ENCODE measurements at regions not wholly inside any gene's neighbourhood (a gene's known extent, or its start where the extent isn't known, plus 50 kb on each side); places are given as distances from the start of the nearest gene placed in this dataset.

DNA sequence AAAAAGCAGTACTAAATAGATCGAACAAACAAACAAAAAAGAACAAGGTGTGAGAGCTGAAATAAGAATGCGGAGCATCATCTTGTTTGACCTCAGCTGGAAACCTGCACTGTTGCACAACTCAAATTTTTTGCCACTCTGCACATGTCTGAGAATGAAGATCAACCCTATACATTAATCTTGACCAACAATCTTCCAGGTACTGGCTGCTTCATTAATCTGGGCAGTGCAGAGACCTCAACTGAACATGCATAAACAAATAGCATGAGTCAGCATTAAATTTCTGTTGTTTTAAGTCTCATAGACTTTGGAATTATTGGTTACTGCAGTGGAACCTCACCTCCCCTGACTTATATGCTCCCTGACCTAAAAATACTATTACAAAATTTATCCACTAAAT is 114.6 kb upstream of the FTMT start:
- H3K4me3 ChIP-seq (ENCODE audit: low read depth, low read length) = no peak overlapping the region
- TF ChIP-seq, protein P1, sequence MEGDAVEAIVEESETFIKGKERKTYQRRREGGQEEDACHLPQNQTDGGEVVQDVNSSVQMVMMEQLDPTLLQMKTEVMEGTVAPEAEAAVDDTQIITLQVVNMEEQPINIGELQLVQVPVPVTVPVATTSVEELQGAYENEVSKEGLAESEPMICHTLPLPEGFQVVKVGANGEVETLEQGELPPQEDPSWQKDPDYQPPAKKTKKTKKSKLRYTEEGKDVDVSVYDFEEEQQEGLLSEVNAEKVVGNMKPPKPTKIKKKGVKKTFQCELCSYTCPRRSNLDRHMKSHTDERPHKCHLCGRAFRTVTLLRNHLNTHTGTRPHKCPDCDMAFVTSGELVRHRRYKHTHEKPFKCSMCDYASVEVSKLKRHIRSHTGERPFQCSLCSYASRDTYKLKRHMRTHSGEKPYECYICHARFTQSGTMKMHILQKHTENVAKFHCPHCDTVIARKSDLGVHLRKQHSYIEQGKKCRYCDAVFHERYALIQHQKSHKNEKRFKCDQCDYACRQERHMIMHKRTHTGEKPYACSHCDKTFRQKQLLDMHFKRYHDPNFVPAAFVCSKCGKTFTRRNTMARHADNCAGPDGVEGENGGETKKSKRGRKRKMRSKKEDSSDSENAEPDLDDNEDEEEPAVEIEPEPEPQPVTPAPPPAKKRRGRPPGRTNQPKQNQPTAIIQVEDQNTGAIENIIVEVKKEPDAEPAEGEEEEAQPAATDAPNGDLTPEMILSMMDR (IDR thresholded peaks at IDR 0.05; ENCODE audit: low read depth, low read length) = no peak
- in situ Hi-C loops (cut with HindIII; ENCODE audit: low sequenced_read_pairs) = no loop called here
- no peak for DNase-seq (ENCODE audit: low read depth, low spot score)

DNA sequence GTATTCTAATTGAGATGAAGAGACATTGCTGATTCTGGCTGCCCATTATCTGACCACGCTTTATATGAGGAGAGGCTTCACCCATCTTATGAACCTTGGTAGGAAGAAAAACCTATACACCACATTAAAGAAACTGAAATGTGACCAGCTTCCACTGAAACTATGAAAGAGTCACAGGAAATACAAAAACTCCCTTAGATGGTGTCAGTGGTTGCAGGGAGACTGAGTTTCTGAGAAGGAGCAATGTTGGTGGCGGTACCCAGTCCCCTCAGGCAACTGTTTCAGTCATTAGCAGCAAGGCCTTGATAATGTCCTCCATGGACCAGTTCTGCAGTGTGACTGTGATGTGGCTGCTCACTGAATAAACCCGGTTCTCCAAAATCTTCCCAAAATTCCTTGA is 110.5 kb upstream of the FTMT start:
- no peak overlapping the region for H3K4me3 ChIP-seq (ENCODE audit: low read depth, low read length)
- TF ChIP-seq, protein P1 (IDR thresholded peaks at IDR 0.05; ENCODE audit: low read depth, low read length) = no peak
- in situ Hi-C loops (cut with HindIII; ENCODE audit: low sequenced_read_pairs) = no loop called here
- no peak for DNase-seq (ENCODE audit: low read depth, low spot score)

DNA sequence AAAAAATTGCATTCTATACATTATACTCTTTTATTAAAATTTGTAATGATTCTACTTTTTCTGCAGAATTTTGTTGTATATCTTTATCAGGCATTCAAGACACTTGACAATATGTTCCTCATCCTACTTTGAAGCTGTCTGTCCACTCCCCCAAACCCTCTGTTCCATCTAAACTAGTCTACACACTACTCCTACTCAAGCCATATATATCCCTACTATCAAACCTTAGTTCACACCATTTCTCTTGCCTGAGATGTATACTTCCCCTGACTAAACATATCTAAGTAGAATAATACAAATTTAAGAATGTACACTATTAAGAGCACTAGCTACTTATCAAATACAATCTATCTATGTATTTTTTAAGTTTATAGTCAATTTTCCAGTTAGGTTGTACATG is 107.1 kb upstream of the FTMT start:
- in situ Hi-C loops (cut with HindIII; ENCODE audit: low sequenced_read_pairs) = no loop called here
- TF ChIP-seq, protein P1 (IDR thresholded peaks at IDR 0.05; ENCODE audit: low read depth, low read length) = no peak
- no peak for DNase-seq (ENCODE audit: low read depth, low spot score)
- no peak overlapping the region for H3K4me3 ChIP-seq (ENCODE audit: low read depth, low read length)

DNA sequence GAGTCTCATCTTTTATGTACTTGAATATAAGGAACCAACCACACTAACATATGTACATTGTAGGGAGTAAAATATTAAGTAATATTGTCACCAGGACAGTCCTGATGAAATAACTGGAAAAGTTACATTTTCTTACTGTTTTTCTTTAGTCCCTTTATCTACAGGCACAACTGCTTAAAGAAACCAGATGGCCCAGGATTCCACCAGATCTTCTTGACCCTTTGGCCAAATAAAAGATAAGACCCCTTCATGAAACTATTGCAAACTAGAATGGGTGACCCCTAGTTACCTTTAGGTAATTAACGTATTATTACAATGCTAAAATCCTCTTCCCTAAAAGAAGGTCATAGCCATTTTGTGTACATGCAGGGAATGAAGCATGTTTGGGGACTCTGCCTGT is 106.3 kb upstream of the FTMT start:
- in situ Hi-C loops (cut with HindIII; ENCODE audit: low sequenced_read_pairs) = no loop called here
- TF ChIP-seq, protein P1 (IDR thresholded peaks at IDR 0.05; ENCODE audit: low read depth, low read length) = no peak

DNA sequence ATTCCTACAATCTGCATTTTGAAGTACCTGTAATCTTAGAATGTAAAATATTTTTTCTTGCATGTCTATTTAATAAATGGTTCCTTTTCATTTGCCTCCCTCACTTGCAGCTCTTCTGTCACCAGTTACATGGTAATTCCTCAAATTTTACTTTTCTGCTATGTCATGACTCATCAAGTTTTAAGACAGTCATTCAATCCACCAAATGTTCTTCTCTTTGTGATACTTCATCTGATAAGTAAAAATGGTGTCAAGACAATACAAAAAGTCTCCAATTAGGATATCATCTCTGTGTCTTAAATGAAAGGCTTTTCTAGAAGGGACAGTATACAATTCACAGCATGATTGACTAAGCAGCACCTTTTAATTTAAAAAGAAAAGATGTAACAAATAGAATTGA is 104.9 kb upstream of the FTMT start:
- in situ Hi-C loops (cut with HindIII; ENCODE audit: low sequenced_read_pairs) = no loop called here
- DNase-seq (ENCODE audit: low read depth, low spot score) = no peak
- no peak overlapping the region for H3K4me3 ChIP-seq (ENCODE audit: low read depth, low read length)
- TF ChIP-seq, protein P1 (IDR thresholded peaks at IDR 0.05; ENCODE audit: low read depth, low read length) = no peak

More for the DNA sequence above, 106.3 kb upstream of the FTMT start:
- no peak overlapping the region for H3K4me3 ChIP-seq (ENCODE audit: low read depth, low read length)
- DNase-seq (ENCODE audit: low read depth, low spot score) = no peak

DNA sequence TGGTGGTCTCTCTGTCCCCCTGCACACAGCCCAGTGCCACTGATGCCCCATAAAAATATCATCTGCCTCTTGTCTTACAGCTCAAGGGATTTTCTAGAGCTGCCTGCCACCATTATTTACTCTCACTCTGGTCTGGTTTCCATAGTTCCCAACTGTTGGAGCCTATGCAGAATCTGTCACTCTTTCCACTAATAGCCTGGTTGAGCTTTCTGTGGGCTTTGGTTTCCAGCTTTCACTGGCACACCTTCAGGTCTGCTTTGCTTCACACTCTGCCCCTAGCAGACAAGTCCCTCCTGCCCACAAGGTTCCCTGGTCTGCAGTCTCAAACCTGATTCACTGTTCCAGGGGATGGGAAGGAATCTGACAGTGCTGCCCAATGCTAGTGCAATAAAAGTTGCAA is 103.0 kb upstream of the FTMT start:
- in situ Hi-C loops (cut with HindIII; ENCODE audit: low sequenced_read_pairs) = no loop called here

More for the DNA sequence above, 103.0 kb upstream of the FTMT start:
- TF ChIP-seq, protein P1 (IDR thresholded peaks at IDR 0.05; ENCODE audit: low read depth, low read length) = no peak
- DNase-seq (ENCODE audit: low read depth, low spot score) = no peak
- H3K4me3 ChIP-seq (ENCODE audit: low read depth, low read length) = no peak overlapping the region

Data from astrocyte of the spinal cord (primary cell).